HG03135 (cell line): ENCODE measurements at regions not wholly inside any gene's neighbourhood (a gene's known extent, or its start where the extent isn't known, plus 50 kb on each side); places are given as distances from the start of the nearest gene placed in this dataset.

Experiments
- ATAC-seq: cut with Tn5 transposase; IDR thresholded peaks from one replicate; pipeline ENCODE4 v1.9.1; 2021; ENCODE audit warnings: mild to moderate bottlenecking, moderate library complexity; ENCODE audit not compliant: unreplicated experiment

GRCh38 chr21:31570824-31571566 lies 88.5 kb upstream of the SOD1 start:
- no peak for ATAC-seq

- no peak for ATAC-seq
These were observed 92.9 kb upstream of the SOD1 start for GRCh38 chr21:31566611-31567010.

- no peak for ATAC-seq
These were observed 93.4 kb upstream of the SOD1 start for GRCh38 chr21:31566064-31566463.

GRCh38 chr21:31564439-31564838 lies 95.1 kb upstream of the SOD1 start:
- no peak for ATAC-seq

- ATAC-seq = no peak
These were observed 99.0 kb upstream of the SOD1 start for GRCh38 chr21:31560479-31560878.

- peak; percentile 76 for ATAC-seq
These were observed 99.9 kb upstream of the SOD1 start for GRCh38 chr21:31559368-31560119.

GRCh38 chr21:31558962-31559367 lies 100.5 kb upstream of the SOD1 start:
- ATAC-seq = peak; percentile 84

GRCh38 chr21:31558189-31558961 lies 101.1 kb upstream of the SOD1 start:
- peak; percentile 7 for ATAC-seq

GRCh38 chr21:31557421-31558188 lies 101.9 kb upstream of the SOD1 start:
- no peak for ATAC-seq

GRCh38 chr21:31556662-31557061 lies 102.8 kb upstream of the SOD1 start:
- no peak for ATAC-seq

GRCh38 chr21:31555741-31556191 lies 103.7 kb upstream of the SOD1 start:
- ATAC-seq = no peak

GRCh38 chr21:31554511-31555022 lies 104.9 kb upstream of the SOD1 start:
- peak; percentile 53 for ATAC-seq

GRCh38 chr21:31553926-31554325 lies 105.6 kb upstream of the SOD1 start:
- no peak for ATAC-seq

GRCh38 chr21:31553461-31553860 lies 106.0 kb upstream of the SOD1 start:
- ATAC-seq = no peak

- no peak for ATAC-seq
These were observed 106.7 kb upstream of the SOD1 start for GRCh38 chr21:31552826-31553225.

GRCh38 chr21:31550070-31550469 lies 109.4 kb upstream of the SOD1 start:
- ATAC-seq = no peak

- no peak for ATAC-seq
These were observed 110.8 kb upstream of the SOD1 start for GRCh38 chr21:31548688-31549087.

- ATAC-seq = no peak
These were observed 112.9 kb upstream of the SOD1 start for GRCh38 chr21:31546443-31547170.

GRCh38 chr21:31545036-31545435 lies 114.5 kb upstream of the SOD1 start:
- ATAC-seq = no peak

- ATAC-seq = no peak
These were observed 116.3 kb upstream of the SOD1 start for GRCh38 chr21:31543191-31543590.
